ENCODE measurements at regions not wholly inside any gene's neighbourhood (a gene's known extent, or its start where the extent isn't known, plus 50 kb on each side); places are given as distances from the start of the nearest gene placed in this dataset.

GRCh38 chr5:87599778-87600177 lies 187.0 kb upstream of the CCNH start:
- TF ChIP-seq FOXP2 (optimal IDR thresholded peaks at IDR 0.05; ENCODE audit: borderline replicate concordance, extremely low read depth, extremely low read length, insufficient read depth) (no peak), SIN3A (IDR thresholded peaks at IDR 0.05; ENCODE audit: borderline replicate concordance, insufficient read depth, low read length) (no peak), POLR2AphosphoS5 (IDR thresholded peaks at IDR 0.05; ENCODE audit: low read depth, low read length) (no peak)

GRCh38 chr5:87598460-87598859 lies 185.7 kb upstream of the CCNH start:
- TF ChIP-seq TAF1 (IDR thresholded peaks at IDR 0.05; ENCODE audit: borderline replicate concordance, insufficient read depth, low read length) (no peak), FOXP2 (optimal IDR thresholded peaks at IDR 0.05; ENCODE audit: borderline replicate concordance, extremely low read depth, extremely low read length, insufficient read depth) (no peak), POLR2AphosphoS5 (IDR thresholded peaks at IDR 0.05; ENCODE audit: low read depth, low read length) (no peak), REST (IDR thresholded peaks at IDR 0.05; ENCODE audit: insufficient read depth in 1 of 2, low read depth in 2 of 2, low read length in 2 of 2) (no peak), SIN3A (IDR thresholded peaks at IDR 0.05; ENCODE audit: borderline replicate concordance, insufficient read depth, low read length) (no peak)

- TF ChIP-seq TAF1 (IDR thresholded peaks at IDR 0.05; ENCODE audit: borderline replicate concordance, insufficient read depth, low read length), result no peak
- TF ChIP-seq REST (IDR thresholded peaks at IDR 0.05; ENCODE audit: insufficient read depth in 1 of 2, low read depth in 2 of 2, low read length in 2 of 2), result no peak
- TF ChIP-seq FOXP2 (optimal IDR thresholded peaks at IDR 0.05; ENCODE audit: borderline replicate concordance, extremely low read depth, extremely low read length, insufficient read depth), result no peak
- TF ChIP-seq POLR2AphosphoS5 (IDR thresholded peaks at IDR 0.05; ENCODE audit: low read depth, low read length), result no peak
- no peak for TF ChIP-seq SIN3A (IDR thresholded peaks at IDR 0.05; ENCODE audit: borderline replicate concordance, insufficient read depth, low read length)
Measured at GRCh38 chr5:87594566-87594965, 181.8 kb upstream of the CCNH start.

GRCh38 chr5:87589587-87589986 lies 176.9 kb upstream of the CCNH start:
- TF ChIP-seq TAF1 (IDR thresholded peaks at IDR 0.05; ENCODE audit: borderline replicate concordance, insufficient read depth, low read length) (no peak), SIN3A (IDR thresholded peaks at IDR 0.05; ENCODE audit: borderline replicate concordance, insufficient read depth, low read length) (no peak), FOXP2 (optimal IDR thresholded peaks at IDR 0.05; ENCODE audit: borderline replicate concordance, extremely low read depth, extremely low read length, insufficient read depth) (no peak), POLR2AphosphoS5 (IDR thresholded peaks at IDR 0.05; ENCODE audit: low read depth, low read length) (no peak), REST (IDR thresholded peaks at IDR 0.05; ENCODE audit: insufficient read depth in 1 of 2, low read depth in 2 of 2, low read length in 2 of 2) (no peak)

- TF ChIP-seq TAF1 (IDR thresholded peaks at IDR 0.05; ENCODE audit: borderline replicate concordance, insufficient read depth, low read length), result no peak
- no peak for TF ChIP-seq POLR2AphosphoS5 (IDR thresholded peaks at IDR 0.05; ENCODE audit: low read depth, low read length)
- no peak for TF ChIP-seq REST (IDR thresholded peaks at IDR 0.05; ENCODE audit: insufficient read depth in 1 of 2, low read depth in 2 of 2, low read length in 2 of 2)
- TF ChIP-seq SIN3A (IDR thresholded peaks at IDR 0.05; ENCODE audit: borderline replicate concordance, insufficient read depth, low read length), result no peak
- TF ChIP-seq FOXP2 (optimal IDR thresholded peaks at IDR 0.05; ENCODE audit: borderline replicate concordance, extremely low read depth, extremely low read length, insufficient read depth), result no peak
Measured at GRCh38 chr5:87588316-87588715, 175.6 kb upstream of the CCNH start.
